Astrocyte (in vitro differentiated cells and primary cell): ENCODE measurements at regions not wholly inside any gene's neighbourhood (a gene's known extent, or its start where the extent isn't known, plus 50 kb on each side); places are given as distances from the start of the nearest gene placed in this dataset.
A peak's percentile ranks its signal among the peaks of the same experiment; 100 is the strongest.

ENCODE experiments used
- DNase-seq: peaks from one replicate; pipeline ENCODE4 v3.0.0-alpha.2; 2010; ENCODE audit warnings: low read depth
- FAIRE-seq: peaks from 2 replicates; lab custom pipeline; 2011; peaks lifted over from hg19 to GRCh38; lab: Jason Lieb, UNC
- H2AFZ ChIP-seq: 2 replicates; pipeline ENCODE4 v1.6.0; 2012; ENCODE audit warnings: low read depth, low read length, inconsistent platforms
- H3K27ac ChIP-seq: 2 replicates; pipeline ENCODE4 v1.5.1; 2011; ENCODE audit warnings: low read depth, low read length, inconsistent platforms
- H3K27me3 ChIP-seq: 2 replicates; pipeline ENCODE4 v1.6.0; 2011; ENCODE audit warnings: low read length, inconsistent platforms; ENCODE audit not compliant: insufficient read depth
- H3K36me3 ChIP-seq: 2 replicates; pipeline ENCODE4 v1.5.1; 2011; ENCODE audit warnings: low read length, inconsistent platforms; ENCODE audit not compliant: insufficient read depth
- H3K4me1 ChIP-seq: 2 replicates; pipeline ENCODE4 v1.5.1; 2011; ENCODE audit warnings: low read length, inconsistent platforms; ENCODE audit not compliant: insufficient read depth
- H3K4me2 ChIP-seq: 2 replicates; pipeline ENCODE4 v1.6.0; 2012; ENCODE audit warnings: low read length, inconsistent platforms
- H3K4me3 ChIP-seq: 2 replicates; pipeline ENCODE4 v1.5.1; 2011; ENCODE audit warnings: low read depth, mild to moderate bottlenecking, low read length, inconsistent platforms; ENCODE audit not compliant: insufficient read depth
- H3K79me2 ChIP-seq: 2 replicates; pipeline ENCODE4 v1.6.0; 2012; ENCODE audit warnings: mild to moderate bottlenecking, low read length, inconsistent platforms; ENCODE audit not compliant: insufficient read depth
- H3K9ac ChIP-seq: 2 replicates; pipeline ENCODE4 v1.6.0; 2012; ENCODE audit warnings: mild to moderate bottlenecking, low read length, inconsistent platforms
- H3K9me3 ChIP-seq: 2 replicates; pipeline ENCODE4 v1.5.1; 2012; ENCODE audit warnings: low read depth, mild to moderate bottlenecking, low read length, inconsistent platforms; ENCODE audit not compliant: insufficient read depth
- H4K20me1 ChIP-seq: 2 replicates; pipeline ENCODE4 v1.6.0; 2012; ENCODE audit warnings: low read length, inconsistent platforms; ENCODE audit not compliant: insufficient read depth
- H3K27ac Mint-ChIP-seq: one replicate; pipeline ENCODE4 v1.8.0; 2021; ENCODE audit warnings: mild to moderate bottlenecking, mixed read lengths; ENCODE audit not compliant: unreplicated experiment
- H3K27me3 Mint-ChIP-seq: one replicate; pipeline ENCODE4 v1.8.0; 2021; ENCODE audit warnings: low read depth, mixed read lengths; ENCODE audit not compliant: unreplicated experiment
- H3K36me3 Mint-ChIP-seq: one replicate; pipeline ENCODE4 v1.8.0; 2021; ENCODE audit warnings: low read depth, mixed read lengths; ENCODE audit not compliant: unreplicated experiment
- H3K4me1 Mint-ChIP-seq: one replicate; pipeline ENCODE4 v1.8.0; 2021; ENCODE audit warnings: low read depth, mixed read lengths; ENCODE audit not compliant: unreplicated experiment
- H3K4me3 Mint-ChIP-seq: one replicate; pipeline ENCODE4 v1.8.0; 2021; ENCODE audit warnings: mild to moderate bottlenecking, moderate library complexity, mixed read lengths; ENCODE audit not compliant: unreplicated experiment
- H3K9me3 Mint-ChIP-seq: one replicate; pipeline ENCODE4 v1.8.0; 2021; ENCODE audit warnings: mild to moderate bottlenecking, mixed read lengths; ENCODE audit not compliant: unreplicated experiment
- EZH2 ChIP-seq: IDR thresholded peaks from 2 replicates; pipeline ENCODE4 v1.6.1; 2012; ENCODE audit warnings: mild to moderate bottlenecking, low read length, inconsistent platforms; ENCODE audit not compliant: insufficient read depth
- TF ChIP-seq, protein P1 (sequence below): IDR thresholded peaks from 2 replicates; pipeline ENCODE4 v1.5.1; 2011; ENCODE audit warnings: low read depth, mild to moderate bottlenecking, inconsistent platforms, low read length, moderate library complexity; ENCODE audit not compliant: insufficient read depth

DNA sequence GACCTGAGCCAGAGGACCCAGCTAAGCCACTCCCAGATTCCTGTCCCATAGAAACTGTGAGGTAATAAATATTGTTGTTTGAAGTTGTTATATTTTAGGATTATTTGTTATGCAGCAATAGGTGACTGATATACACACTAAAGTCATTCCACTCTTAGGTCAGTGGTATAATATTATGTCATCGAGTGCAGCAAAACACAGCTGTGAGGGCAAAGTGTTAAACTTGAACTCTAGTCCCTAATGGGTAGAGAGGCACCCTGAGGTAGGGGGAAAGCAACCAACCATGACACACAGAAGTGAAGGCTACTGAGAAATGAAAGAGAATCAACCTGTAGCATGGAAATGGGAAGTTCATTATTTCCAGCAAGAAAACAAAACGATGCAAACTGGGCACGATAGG lies 66.6 kb downstream of the ATXN3L start:
- DNase-seq = no peak
- Mint-ChIP-seq H3K4me1 (peaks cover 32% of the 10 kb centered on the region), H3K4me3 (no peak overlapping the region), H3K27me3 (no peaks in the 10 kb centered on the region), H3K36me3 (no peaks in the 10 kb centered on the region), H3K9me3 (peaks cover 2% of the 10 kb centered on the region), H3K27ac (no peak overlapping the region)
- Histone ChIP-seq H3K4me3 (no peak overlapping the region), H3K9ac (no peak overlapping the region), H3K27ac (no peak overlapping the region), H4K20me1 (no peaks in the 10 kb centered on the region), H3K79me2 (no peaks in the 10 kb centered on the region), H2AFZ (no peak overlapping the region), H3K4me2 (no peak overlapping the region), H3K4me1 (no peaks in the 10 kb centered on the region), H3K27me3 (no peaks in the 10 kb centered on the region), H3K9me3 (no peaks in the 10 kb centered on the region), H3K36me3 (no peaks in the 10 kb centered on the region)
- TF ChIP-seq EZH2 = no peak
- TF ChIP-seq, protein P1, sequence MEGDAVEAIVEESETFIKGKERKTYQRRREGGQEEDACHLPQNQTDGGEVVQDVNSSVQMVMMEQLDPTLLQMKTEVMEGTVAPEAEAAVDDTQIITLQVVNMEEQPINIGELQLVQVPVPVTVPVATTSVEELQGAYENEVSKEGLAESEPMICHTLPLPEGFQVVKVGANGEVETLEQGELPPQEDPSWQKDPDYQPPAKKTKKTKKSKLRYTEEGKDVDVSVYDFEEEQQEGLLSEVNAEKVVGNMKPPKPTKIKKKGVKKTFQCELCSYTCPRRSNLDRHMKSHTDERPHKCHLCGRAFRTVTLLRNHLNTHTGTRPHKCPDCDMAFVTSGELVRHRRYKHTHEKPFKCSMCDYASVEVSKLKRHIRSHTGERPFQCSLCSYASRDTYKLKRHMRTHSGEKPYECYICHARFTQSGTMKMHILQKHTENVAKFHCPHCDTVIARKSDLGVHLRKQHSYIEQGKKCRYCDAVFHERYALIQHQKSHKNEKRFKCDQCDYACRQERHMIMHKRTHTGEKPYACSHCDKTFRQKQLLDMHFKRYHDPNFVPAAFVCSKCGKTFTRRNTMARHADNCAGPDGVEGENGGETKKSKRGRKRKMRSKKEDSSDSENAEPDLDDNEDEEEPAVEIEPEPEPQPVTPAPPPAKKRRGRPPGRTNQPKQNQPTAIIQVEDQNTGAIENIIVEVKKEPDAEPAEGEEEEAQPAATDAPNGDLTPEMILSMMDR = no peak
- FAIRE-seq = peak; percentile 76

DNA sequence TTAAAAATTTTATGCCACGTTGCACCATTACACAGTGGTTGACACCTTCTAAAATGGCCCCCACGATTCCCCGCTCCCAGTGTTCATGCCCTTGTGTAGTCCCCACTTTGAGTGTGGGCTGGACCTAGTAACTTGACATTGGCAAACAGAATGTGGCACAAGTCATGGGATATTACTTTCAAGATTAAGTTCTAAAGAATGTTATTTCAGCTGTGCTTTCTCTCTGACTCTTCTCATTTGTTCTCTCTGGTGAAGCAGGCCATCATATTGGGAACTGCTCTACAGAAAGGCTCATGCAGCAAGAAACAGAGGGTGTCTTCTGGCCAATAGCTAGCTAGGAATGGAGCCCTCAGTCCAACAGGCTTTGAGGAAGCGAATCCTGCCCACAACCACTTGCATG lies 67.1 kb downstream of the ATXN3L start:
- H3K9me3 Mint-ChIP-seq = peaks cover 2% of the 10 kb centered on the region

More for the DNA sequence above, 67.1 kb downstream of the ATXN3L start:
- no peaks in the 10 kb centered on the region for H4K20me1 ChIP-seq
- DNase-seq (peak; percentile 32), FAIRE-seq (peak; percentile 95)
- no peaks in the 10 kb centered on the region for H3K27me3 Mint-ChIP-seq
- H3K27ac ChIP-seq = no peak overlapping the region
- no peak overlapping the region for H3K27ac Mint-ChIP-seq
- H3K4me3 Mint-ChIP-seq = no peak overlapping the region
- no peaks in the 10 kb centered on the region for H3K36me3 ChIP-seq
- peaks cover 32% of the 10 kb centered on the region for H3K4me1 Mint-ChIP-seq
- no peak overlapping the region for H3K9ac ChIP-seq
- H3K36me3 Mint-ChIP-seq = no peaks in the 10 kb centered on the region
- TF ChIP-seq, protein P1 = no peak
- TF ChIP-seq EZH2 = no peak
- no peak overlapping the region for H3K4me2 ChIP-seq
- no peak overlapping the region for H2AFZ ChIP-seq
- no peaks in the 10 kb centered on the region for H3K4me1 ChIP-seq
- no peak overlapping the region for H3K4me3 ChIP-seq
- H3K79me2 ChIP-seq = no peaks in the 10 kb centered on the region
- H3K27me3 ChIP-seq = no peaks in the 10 kb centered on the region
- H3K9me3 ChIP-seq = no peaks in the 10 kb centered on the region
